Fibroblast of lung (primary cell): ENCODE measurements at regions not wholly inside any gene's neighbourhood (a gene's known extent, or its start where the extent isn't known, plus 50 kb on each side); places are given as distances from the start of the nearest gene placed in this dataset.

Experiments used
- DNase-seq, 2 donors: peaks; one replicate each; pipeline versions ENCODE4 v3.0.0 to v3.0.0-alpha.2; 2010; ENCODE audit warnings: low read depth in 2 of 2
- H2AFZ ChIP-seq: 2 replicates; pipeline ENCODE4 v1.5.1; 2012; ENCODE audit warnings: low read length, control low read depth, inconsistent platforms
- H3K27ac ChIP-seq: 2 replicates; pipeline ENCODE4 v1.5.1; 2011; ENCODE audit warnings: low read length, control low read depth; ENCODE audit not compliant: insufficient read depth
- H3K27me3 ChIP-seq: 2 replicates; pipeline ENCODE4 v1.5.1; 2011; ENCODE audit warnings: mild to moderate bottlenecking, low read length; ENCODE audit not compliant: control insufficient read depth, insufficient read depth
- H3K36me3 ChIP-seq: 2 replicates; pipeline ENCODE4 v1.5.1; 2011; ENCODE audit warnings: low read length; ENCODE audit not compliant: control insufficient read depth, insufficient read depth
- H3K4me1 ChIP-seq: 2 replicates; pipeline ENCODE4 v1.5.1; 2011; ENCODE audit warnings: low read length; ENCODE audit not compliant: control insufficient read depth, insufficient read depth; ENCODE audit errors: extremely low read depth
- H3K4me2 ChIP-seq: 2 replicates; pipeline ENCODE4 v1.5.1; 2011; ENCODE audit warnings: low read length, control low read depth; ENCODE audit not compliant: insufficient read depth; ENCODE audit errors: extremely low read depth
- H3K4me3 ChIP-seq, 4 experiments: fragments of 200-600 bp in 1 of 4; sonication (generic) in 1 of 4; replicated peaks in 1 of 4; 2 replicates each; pipeline ENCODE4 v1.5.1; 2011 to 2016; ENCODE audit warnings: low read length in 4 of 4, low read depth in 3 of 4, mild to moderate bottlenecking in 3 of 4, control low read depth in 2 of 4, inconsistent platforms in 1 of 4, mixed read lengths in 1 of 4; ENCODE audit not compliant: insufficient read depth in 1 of 4; ENCODE audit errors: control extremely low read depth in 1 of 4
- H3K79me2 ChIP-seq: 2 replicates; pipeline ENCODE4 v1.5.1; 2012; ENCODE audit warnings: mild to moderate bottlenecking, low read length, inconsistent platforms; ENCODE audit not compliant: control insufficient read depth, insufficient read depth
- H3K9ac ChIP-seq: 2 replicates; pipeline ENCODE4 v1.5.1; 2011; ENCODE audit warnings: mild to moderate bottlenecking, low read length, control low read depth; ENCODE audit not compliant: insufficient read depth
- H3K9me3 ChIP-seq: 2 replicates; pipeline ENCODE4 v1.5.1; 2012; ENCODE audit warnings: low read depth, low read length; ENCODE audit not compliant: control insufficient read depth, insufficient read depth
- H4K20me1 ChIP-seq: 2 replicates; pipeline ENCODE4 v1.5.1; 2011; ENCODE audit warnings: low read length; ENCODE audit not compliant: control insufficient read depth, insufficient read depth; ENCODE audit errors: extremely low read depth
- EZH2 ChIP-seq: IDR thresholded peaks from 2 replicates; pipeline ENCODE4 v1.5.1; 2012; ENCODE audit warnings: low read length, control low read depth, mild to moderate bottlenecking; ENCODE audit errors: missing control alignments
- TF ChIP-seq, protein P1 (sequence below), 2 donors: IDR thresholded peaks in 1 of 2; conservative IDR thresholded peaks in 1 of 2; 1 replicate in 1 of 2; 2 replicates in 1 of 2; pipeline ENCODE4 v1.5.1; 2011 to 2012; ENCODE audit warnings: low read length in 2 of 2, control low read depth in 1 of 2, inconsistent platforms in 1 of 2, low read depth in 1 of 2, mild to moderate bottlenecking in 1 of 2

DNA sequence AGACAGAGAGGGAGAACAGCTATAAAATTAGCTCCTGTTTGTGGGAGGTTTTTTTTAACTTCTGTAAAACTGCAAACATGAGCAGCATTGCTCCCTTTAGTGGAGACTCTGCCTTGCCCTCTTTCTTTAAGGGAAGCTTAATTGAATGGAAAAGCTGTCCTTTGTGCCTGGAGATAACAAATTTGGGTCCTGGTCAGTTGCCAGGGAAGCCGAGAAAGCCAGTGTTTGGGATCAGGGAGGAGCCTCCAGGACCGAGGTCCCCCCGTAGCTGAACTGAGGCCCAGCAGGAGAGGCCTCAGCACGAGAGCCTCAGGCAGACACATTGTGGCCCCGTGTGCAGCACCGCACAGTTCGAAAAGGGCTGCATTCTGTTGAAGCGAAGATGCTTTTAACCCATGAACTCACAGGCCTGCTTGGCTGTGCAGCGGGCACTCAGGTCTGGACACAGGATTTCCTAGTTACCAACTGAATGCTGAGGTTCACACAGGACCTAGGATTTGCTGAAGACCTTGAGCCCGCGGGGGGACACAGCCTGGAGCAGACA is 369.7 kb downstream of the DCDC2C start:
- no peaks in the 10 kb centered on the region for H3K9me3 ChIP-seq
- DNase-seq = no peak
- H4K20me1 ChIP-seq = no peaks in the 10 kb centered on the region
- H3K9ac ChIP-seq = no peak overlapping the region
- no peak for TF ChIP-seq EZH2
- TF ChIP-seq, protein P1, sequence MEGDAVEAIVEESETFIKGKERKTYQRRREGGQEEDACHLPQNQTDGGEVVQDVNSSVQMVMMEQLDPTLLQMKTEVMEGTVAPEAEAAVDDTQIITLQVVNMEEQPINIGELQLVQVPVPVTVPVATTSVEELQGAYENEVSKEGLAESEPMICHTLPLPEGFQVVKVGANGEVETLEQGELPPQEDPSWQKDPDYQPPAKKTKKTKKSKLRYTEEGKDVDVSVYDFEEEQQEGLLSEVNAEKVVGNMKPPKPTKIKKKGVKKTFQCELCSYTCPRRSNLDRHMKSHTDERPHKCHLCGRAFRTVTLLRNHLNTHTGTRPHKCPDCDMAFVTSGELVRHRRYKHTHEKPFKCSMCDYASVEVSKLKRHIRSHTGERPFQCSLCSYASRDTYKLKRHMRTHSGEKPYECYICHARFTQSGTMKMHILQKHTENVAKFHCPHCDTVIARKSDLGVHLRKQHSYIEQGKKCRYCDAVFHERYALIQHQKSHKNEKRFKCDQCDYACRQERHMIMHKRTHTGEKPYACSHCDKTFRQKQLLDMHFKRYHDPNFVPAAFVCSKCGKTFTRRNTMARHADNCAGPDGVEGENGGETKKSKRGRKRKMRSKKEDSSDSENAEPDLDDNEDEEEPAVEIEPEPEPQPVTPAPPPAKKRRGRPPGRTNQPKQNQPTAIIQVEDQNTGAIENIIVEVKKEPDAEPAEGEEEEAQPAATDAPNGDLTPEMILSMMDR (conservative IDR thresholded peaks at IDR 0.05 in 1 of 2, IDR thresholded peaks at IDR 0.05 in 1 of 2; ENCODE audit: low read depth in 1 of 2, low read length in 2 of 2) = no peak
- no peaks in the 10 kb centered on the region for H3K27me3 ChIP-seq
- no peak overlapping the region for H3K27ac ChIP-seq
- no peaks in the 10 kb centered on the region for H3K79me2 ChIP-seq
- no peak overlapping the region for H3K4me2 ChIP-seq
- H2AFZ ChIP-seq = no peak overlapping the region
- no peaks in the 10 kb centered on the region for H3K36me3 ChIP-seq
- no peaks in the 10 kb centered on the region for H3K4me1 ChIP-seq
- H3K4me3 ChIP-seq = no peak overlapping the region

DNA sequence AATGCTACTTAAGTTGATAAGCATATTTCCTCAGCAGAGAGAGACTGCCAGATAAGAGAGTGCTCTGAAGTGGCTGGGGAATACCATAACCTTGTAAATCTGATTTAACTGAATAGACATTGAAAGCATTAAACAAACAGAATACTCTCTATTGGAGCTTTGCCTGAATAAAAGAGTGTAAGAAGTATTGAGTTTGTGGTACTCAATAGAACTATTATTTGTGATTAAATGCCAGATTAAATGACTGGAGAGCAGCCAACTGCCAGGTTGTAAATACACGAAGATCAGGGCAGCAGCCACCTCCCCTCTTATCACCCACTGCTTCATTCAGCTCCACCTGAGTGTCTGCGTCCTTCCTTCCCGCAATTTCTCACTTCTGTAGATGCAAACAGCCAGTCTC is 373.6 kb downstream of the DCDC2C start:
- no peak overlapping the region for H2AFZ ChIP-seq
- H4K20me1 ChIP-seq = no peaks in the 10 kb centered on the region
- no peaks in the 10 kb centered on the region for H3K4me1 ChIP-seq
- TF ChIP-seq, protein P1 (conservative IDR thresholded peaks at IDR 0.05 in 1 of 2, IDR thresholded peaks at IDR 0.05 in 1 of 2; ENCODE audit: low read depth in 1 of 2, low read length in 2 of 2) = no peak
- TF ChIP-seq EZH2 = no peak
- no peak overlapping the region for H3K4me3 ChIP-seq
- DNase-seq = no peak
- H3K27ac ChIP-seq = no peak overlapping the region
- H3K4me2 ChIP-seq = no peak overlapping the region
- H3K79me2 ChIP-seq = no peaks in the 10 kb centered on the region
- no peaks in the 10 kb centered on the region for H3K36me3 ChIP-seq
- no peaks in the 10 kb centered on the region for H3K9me3 ChIP-seq
- H3K27me3 ChIP-seq = no peaks in the 10 kb centered on the region
- no peak overlapping the region for H3K9ac ChIP-seq

DNA sequence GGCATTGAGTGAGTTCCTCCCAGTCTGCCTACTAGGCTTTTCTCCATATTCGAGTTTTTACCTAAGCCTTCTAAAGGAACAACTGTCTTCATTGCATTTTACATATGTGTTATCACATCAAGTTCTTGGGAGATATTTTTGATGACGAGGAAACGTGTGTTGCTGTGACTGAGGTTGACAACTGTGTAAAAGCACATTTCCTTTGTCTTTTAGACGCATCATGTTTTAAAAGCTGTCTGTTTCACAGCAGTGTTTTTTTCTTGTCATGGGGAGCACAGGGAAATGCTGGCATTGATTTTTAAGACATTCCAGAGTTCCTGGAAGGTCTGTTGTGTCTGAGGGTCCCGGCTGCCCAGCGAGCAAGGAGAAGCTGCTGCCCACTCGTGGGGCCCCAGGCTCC is 381.8 kb downstream of the DCDC2C start:
- TF ChIP-seq, protein P1 (conservative IDR thresholded peaks at IDR 0.05 in 1 of 2, IDR thresholded peaks at IDR 0.05 in 1 of 2; ENCODE audit: low read depth in 1 of 2, low read length in 2 of 2) = no peak
- no peak for TF ChIP-seq EZH2
- H3K79me2 ChIP-seq = no peaks in the 10 kb centered on the region
- no peak overlapping the region for H3K9ac ChIP-seq
- H3K4me2 ChIP-seq = no peak overlapping the region
- no peak overlapping the region for H2AFZ ChIP-seq
- no peaks in the 10 kb centered on the region for H3K4me1 ChIP-seq
- H3K27me3 ChIP-seq = no peaks in the 10 kb centered on the region
- H3K9me3 ChIP-seq = no peaks in the 10 kb centered on the region
- H3K4me3 ChIP-seq = no peak overlapping the region
- no peak overlapping the region for H3K27ac ChIP-seq
- no peaks in the 10 kb centered on the region for H3K36me3 ChIP-seq
- no peaks in the 10 kb centered on the region for H4K20me1 ChIP-seq
- DNase-seq = no peak
